Lower leg skin (tissue), 4 donors: ENCODE measurements at regions not wholly inside any gene's neighbourhood (a gene's known extent, or its start where the extent isn't known, plus 50 kb on each side); places are given as distances from the start of the nearest gene placed in this dataset.
"Not testable (repeated sequence)": the region's sequence is repeated elsewhere in the genome, so short reads cannot be mapped to it uniquely, and the experiment has no call there.

Experiments used
- DNase-seq, 2 donors: peaks; one replicate each; pipeline ENCODE4 v3.0.0-alpha.2; 2019; ENCODE audit warnings: low spot score in 2 of 2
- H3K4me3 ChIP-seq: fragments of 200-600 bp; sonication (generic); 2 replicates; pipeline ENCODE4 v1.5.1; 2017; ENCODE audit warnings: mild to moderate bottlenecking, low read depth; ENCODE audit not compliant: poor library complexity, severe bottlenecking
- CTCF ChIP-seq, 3 donors: fragments of 450-650 bp; IDR thresholded peaks; one replicate each; pipeline ENCODE4 v1.5.1; 2016; ENCODE audit warnings: antibody characterized with exemption in 3 of 3, mild to moderate bottlenecking in 3 of 3, moderate library complexity in 2 of 3
- POLR2A ChIP-seq, 2 donors: fragments of 450-650 bp; IDR thresholded peaks; one replicate each; pipeline ENCODE4 v1.6.1; 2016 to 2017; ENCODE audit warnings: antibody characterized with exemption in 2 of 2, mild to moderate bottlenecking in 1 of 2, moderate library complexity in 1 of 2
- WGBS, 2 donors: methylation state at CpG; one replicate each; pipeline ENCODE4 v1.1.5; 2018; 5-methylcytosine and 5-hydroxymethylcytosine counted together
- intact Hi-C: fragments of 100-400 bp; cut with DNase I; formaldehyde crosslinking; loops from one replicate; pipeline ENCODE4 v1.15.0; 2023; ENCODE audit warnings: low total_unique reads

- H3K4me3 ChIP-seq, result no peak overlapping the region
- 73 to 74% methylated on average over 4 of the region's 4 CpGs for WGBS, 2 donors
- TF ChIP-seq POLR2A (IDR thresholded peaks at IDR 0.05) (no peak), CTCF (IDR thresholded peaks at IDR 0.05) (no peak)
- intact Hi-C loops, result no loop called here
- DNase-seq, result no peak
Observed at GRCh38 chr5:118115791-118116190, 872.6 kb downstream of the DTWD2 start.

GRCh38 chr5:118111956-118112355 lies 876.4 kb downstream of the DTWD2 start:
- 82 to 84% methylated on average over 5 of the region's 5 CpGs for WGBS, 2 donors
- no peak for TF ChIP-seq CTCF (IDR thresholded peaks at IDR 0.05)
- no peak for TF ChIP-seq POLR2A (IDR thresholded peaks at IDR 0.05)
- H3K4me3 ChIP-seq, result no peak overlapping the region
- intact Hi-C loops, result no loop called here
- no peak for DNase-seq

GRCh38 chr5:118107246-118107645 lies 881.1 kb downstream of the DTWD2 start:
- intact Hi-C loops, DNase-seq, H3K4me3 ChIP-seq: not testable (repeated sequence)
- 84% methylated on average over 3 of the region's 3 CpGs for WGBS, 2 donors

- 87 to 92% methylated on average over 1 of the region's 1 CpG for WGBS, 2 donors
- no peak overlapping the region for H3K4me3 ChIP-seq
- TF ChIP-seq CTCF (IDR thresholded peaks at IDR 0.05), result no peak
- TF ChIP-seq POLR2A (IDR thresholded peaks at IDR 0.05), result no peak
- DNase-seq, result no peak
- intact Hi-C loops, result no loop called here
Observed at GRCh38 chr5:118098716-118099115, 889.6 kb downstream of the DTWD2 start.

GRCh38 chr5:118095115-118095514 lies 893.2 kb downstream of the DTWD2 start:
- no peak for DNase-seq
- WGBS, 2 donors, result 31 to 45% methylated on average over 2 of the region's 2 CpGs
- H3K4me3 ChIP-seq, result no peak overlapping the region
- TF ChIP-seq CTCF (IDR thresholded peaks at IDR 0.05), result no peak
- TF ChIP-seq POLR2A (IDR thresholded peaks at IDR 0.05), result no peak
- intact Hi-C loops, result no loop called here

- intact Hi-C loops, result no loop called here
- no peak for DNase-seq
- no peak overlapping the region for H3K4me3 ChIP-seq
- no peak for TF ChIP-seq CTCF (IDR thresholded peaks at IDR 0.05)
Observed at GRCh38 chr5:118088448-118088847, 899.9 kb downstream of the DTWD2 start.
